NCI-H82 treated with DMSO at 0.1 percent for 48 hours (cell line): ENCODE measurements at regions not wholly inside any gene's neighbourhood (a gene's known extent, or its start where the extent isn't known, plus 50 kb on each side); places are given as distances from the start of the nearest gene placed in this dataset.
"Not testable (repeated sequence)": the region's sequence is repeated elsewhere in the genome, so short reads cannot be mapped to it uniquely, and the experiment has no call there.

ENCODE experiments used
- DNase-seq: peaks from one replicate; lab custom pipeline; 2025; ENCODE audit not compliant: unreplicated experiment; lab: John Stamatoyannopoulos, UW

GRCh38 chr4:127000110-127000509 lies 632.6 kb upstream of the INTU start:
- DNase-seq, result no peak

- no peak for DNase-seq
These were observed 631.9 kb upstream of the INTU start for GRCh38 chr4:127000846-127001245.

GRCh38 chr4:127001933-127002332 lies 630.8 kb upstream of the INTU start:
- DNase-seq, result no peak

GRCh38 chr4:127006446-127006877 lies 626.3 kb upstream of the INTU start:
- DNase-seq, result no peak

GRCh38 chr4:127007305-127007704 lies 625.5 kb upstream of the INTU start:
- no peak for DNase-seq

- DNase-seq, result no peak
These were observed 620.2 kb upstream of the INTU start for GRCh38 chr4:127012549-127012948.

GRCh38 chr4:127015667-127016117 lies 617.1 kb upstream of the INTU start:
- DNase-seq, result no peak

- no peak for DNase-seq
These were observed 614.4 kb upstream of the INTU start for GRCh38 chr4:127018381-127018780.

- DNase-seq, result not testable (repeated sequence)
These were observed 611.9 kb upstream of the INTU start for GRCh38 chr4:127020831-127021230.

- DNase-seq, result no peak
These were observed 596.5 kb upstream of the INTU start for GRCh38 chr4:127036296-127036695.

GRCh38 chr4:127045861-127046260 lies 586.9 kb upstream of the INTU start:
- no peak for DNase-seq

GRCh38 chr4:127047930-127048329 lies 584.8 kb upstream of the INTU start:
- DNase-seq, result no peak

GRCh38 chr4:127048376-127049044 lies 584.2 kb upstream of the INTU start:
- DNase-seq, result no peak

- no peak for DNase-seq
These were observed 583.2 kb upstream of the INTU start for GRCh38 chr4:127049526-127049925.

GRCh38 chr4:127052742-127053141 lies 580.0 kb upstream of the INTU start:
- no peak for DNase-seq

GRCh38 chr4:127055357-127055756 lies 577.4 kb upstream of the INTU start:
- DNase-seq, result no peak

GRCh38 chr4:127069675-127070074 lies 563.1 kb upstream of the INTU start:
- no peak for DNase-seq

GRCh38 chr4:127071443-127071842 lies 561.3 kb upstream of the INTU start:
- no peak for DNase-seq

GRCh38 chr4:127080141-127080540 lies 552.6 kb upstream of the INTU start:
- no peak for DNase-seq

- no peak for DNase-seq
These were observed 551.7 kb upstream of the INTU start for GRCh38 chr4:127081041-127081440.

GRCh38 chr4:127082986-127083385 lies 549.8 kb upstream of the INTU start:
- no peak for DNase-seq

GRCh38 chr4:127084666-127085065 lies 548.1 kb upstream of the INTU start:
- no peak for DNase-seq

- no peak for DNase-seq
These were observed 535.7 kb upstream of the INTU start for GRCh38 chr4:127097061-127097460.
